ENCODE measurements at regions not wholly inside any gene's neighbourhood (a gene's known extent, or its start where the extent isn't known, plus 50 kb on each side); places are given as distances from the start of the nearest gene placed in this dataset.

DNA sequence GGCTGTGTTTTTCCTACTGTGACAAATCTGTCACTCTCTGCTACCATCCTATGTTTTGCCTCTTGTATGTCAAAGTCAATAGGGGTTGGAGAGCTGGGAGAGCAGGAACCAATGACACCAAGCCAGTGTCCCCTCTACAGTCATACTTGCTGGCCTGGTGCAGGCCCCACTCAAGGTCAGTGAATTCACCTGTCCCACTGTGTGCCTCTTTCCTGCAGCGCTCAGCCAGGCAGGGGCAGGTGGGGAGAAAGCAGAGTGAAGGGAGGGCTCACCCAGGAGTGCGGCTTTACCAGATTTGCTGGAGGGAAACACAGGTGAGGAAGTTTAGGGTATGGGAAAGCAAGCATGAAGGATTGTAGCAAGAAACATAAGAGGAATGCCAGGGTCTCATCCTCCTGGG lies 114.5 kb downstream of the GYPC start:
- no peak for DNase-seq (ENCODE audit: low read depth, low spot score)
- FAIRE-seq = no peak
- dilution Hi-C loops (cut with MboI; ENCODE audit: extremely low pct_ligation_motif_present, low sequenced_read_pairs) = no loop called here
- H2AFZ ChIP-seq (ENCODE audit: control insufficient read depth, low read length) = no peak overlapping the region
- H3K27ac ChIP-seq (ENCODE audit: control insufficient read depth, insufficient read depth, low read length) = no peak overlapping the region
- H3K9me1 ChIP-seq (ENCODE audit: control insufficient read depth, extremely low read depth, insufficient read depth, low read length) = no peaks in the 10 kb centered on the region
- no peaks in the 10 kb centered on the region for H4K20me1 ChIP-seq (ENCODE audit: control insufficient read depth, extremely low read depth, insufficient read depth, low read length)
- no peaks in the 10 kb centered on the region for H3K79me2 ChIP-seq (ENCODE audit: control insufficient read depth, insufficient read depth, low read length)
- H3K4me3 ChIP-seq (ENCODE audit: control insufficient read depth in 2 of 3, extremely low read depth in 1 of 3, insufficient read depth in 2 of 3, low read depth in 1 of 3, low read length in 3 of 3) = no peak overlapping the region
- no peaks in the 10 kb centered on the region for H3K4me1 ChIP-seq (ENCODE audit: control insufficient read depth, extremely low read depth, insufficient read depth, low read length)
- H3K9me3 ChIP-seq (ENCODE audit: control insufficient read depth, low read depth, low read length) = no peaks in the 10 kb centered on the region
- no peak overlapping the region for H3K4me2 ChIP-seq (ENCODE audit: control insufficient read depth, extremely low read depth, insufficient read depth, low read depth, low read length)
- H3K27me3 ChIP-seq (ENCODE audit: control insufficient read depth, extremely low read depth, insufficient read depth, low read length) = no peaks in the 10 kb centered on the region
- TF ChIP-seq EZH2 (IDR thresholded peaks at IDR 0.05; ENCODE audit: low read length) = no peak
- TF ChIP-seq, protein P1, sequence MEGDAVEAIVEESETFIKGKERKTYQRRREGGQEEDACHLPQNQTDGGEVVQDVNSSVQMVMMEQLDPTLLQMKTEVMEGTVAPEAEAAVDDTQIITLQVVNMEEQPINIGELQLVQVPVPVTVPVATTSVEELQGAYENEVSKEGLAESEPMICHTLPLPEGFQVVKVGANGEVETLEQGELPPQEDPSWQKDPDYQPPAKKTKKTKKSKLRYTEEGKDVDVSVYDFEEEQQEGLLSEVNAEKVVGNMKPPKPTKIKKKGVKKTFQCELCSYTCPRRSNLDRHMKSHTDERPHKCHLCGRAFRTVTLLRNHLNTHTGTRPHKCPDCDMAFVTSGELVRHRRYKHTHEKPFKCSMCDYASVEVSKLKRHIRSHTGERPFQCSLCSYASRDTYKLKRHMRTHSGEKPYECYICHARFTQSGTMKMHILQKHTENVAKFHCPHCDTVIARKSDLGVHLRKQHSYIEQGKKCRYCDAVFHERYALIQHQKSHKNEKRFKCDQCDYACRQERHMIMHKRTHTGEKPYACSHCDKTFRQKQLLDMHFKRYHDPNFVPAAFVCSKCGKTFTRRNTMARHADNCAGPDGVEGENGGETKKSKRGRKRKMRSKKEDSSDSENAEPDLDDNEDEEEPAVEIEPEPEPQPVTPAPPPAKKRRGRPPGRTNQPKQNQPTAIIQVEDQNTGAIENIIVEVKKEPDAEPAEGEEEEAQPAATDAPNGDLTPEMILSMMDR (optimal IDR thresholded peaks at IDR 0.05 in 1 of 3, IDR thresholded peaks at IDR 0.05 in 1 of 3, conservative IDR thresholded peaks at IDR 0.05 in 1 of 3; ENCODE audit: extremely low read depth in 1 of 3, insufficient read depth in 2 of 3, low read length in 3 of 3) = no peak
- H3K36me3 ChIP-seq (ENCODE audit: control insufficient read depth in 2 of 2, extremely low read depth in 1 of 2, insufficient read depth in 2 of 2, low read length in 2 of 2) = no peaks in the 10 kb centered on the region
- H3K9ac ChIP-seq (ENCODE audit: control insufficient read depth, extremely low read depth, insufficient read depth, low read length) = no peak overlapping the region

DNA sequence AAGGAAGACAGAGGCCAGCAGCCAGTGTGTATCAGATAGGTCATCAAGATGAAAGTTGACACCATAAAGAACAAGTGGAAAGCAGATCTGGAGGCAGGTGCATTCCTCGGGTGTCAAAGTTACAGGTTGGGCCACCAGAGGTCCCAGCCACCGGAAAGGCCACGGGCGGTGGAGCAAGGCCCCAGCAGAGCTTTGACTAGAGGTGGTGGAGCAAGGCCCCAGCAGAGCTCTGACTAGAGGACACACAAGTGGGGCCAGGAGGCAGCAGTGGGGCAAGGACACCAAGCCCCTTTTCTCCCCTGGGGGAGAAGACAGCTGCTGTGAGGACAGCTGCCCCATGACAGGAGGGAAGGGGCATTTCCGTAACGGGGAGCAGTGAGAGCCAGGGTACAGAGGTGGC lies 115.1 kb downstream of the GYPC start:
- no peak for TF ChIP-seq EZH2 (IDR thresholded peaks at IDR 0.05; ENCODE audit: low read length)
- TF ChIP-seq, protein P1 (optimal IDR thresholded peaks at IDR 0.05 in 1 of 3, IDR thresholded peaks at IDR 0.05 in 1 of 3, conservative IDR thresholded peaks at IDR 0.05 in 1 of 3; ENCODE audit: extremely low read depth in 1 of 3, insufficient read depth in 2 of 3, low read length in 3 of 3) = no peak
- no peak for DNase-seq (ENCODE audit: low read depth, low spot score)
- dilution Hi-C loops (cut with MboI; ENCODE audit: extremely low pct_ligation_motif_present, low sequenced_read_pairs) = no loop called here
- Histone ChIP-seq H2AFZ (ENCODE audit: control insufficient read depth, low read length) (no peak overlapping the region), H4K20me1 (ENCODE audit: control insufficient read depth, extremely low read depth, insufficient read depth, low read length) (no peaks in the 10 kb centered on the region), H3K9me1 (ENCODE audit: control insufficient read depth, extremely low read depth, insufficient read depth, low read length) (no peaks in the 10 kb centered on the region), H3K79me2 (ENCODE audit: control insufficient read depth, insufficient read depth, low read length) (no peaks in the 10 kb centered on the region), H3K4me2 (ENCODE audit: control insufficient read depth, extremely low read depth, insufficient read depth, low read depth, low read length) (no peak overlapping the region), H3K36me3 (ENCODE audit: control insufficient read depth in 2 of 2, extremely low read depth in 1 of 2, insufficient read depth in 2 of 2, low read length in 2 of 2) (no peaks in the 10 kb centered on the region), H3K9ac (ENCODE audit: control insufficient read depth, extremely low read depth, insufficient read depth, low read length) (no peak overlapping the region), H3K4me3 (ENCODE audit: control insufficient read depth in 2 of 3, extremely low read depth in 1 of 3, insufficient read depth in 2 of 3, low read depth in 1 of 3, low read length in 3 of 3) (no peak overlapping the region), H3K27ac (ENCODE audit: control insufficient read depth, insufficient read depth, low read length) (no peak overlapping the region), H3K27me3 (ENCODE audit: control insufficient read depth, extremely low read depth, insufficient read depth, low read length) (peaks cover 3% of the 10 kb centered on the region), H3K4me1 (ENCODE audit: control insufficient read depth, extremely low read depth, insufficient read depth, low read length) (no peaks in the 10 kb centered on the region), H3K9me3 (ENCODE audit: control insufficient read depth, low read depth, low read length) (no peaks in the 10 kb centered on the region)
- no peak for FAIRE-seq

All from keratinocyte (primary cell).